Glomerular visceral epithelial cell (primary cell): ENCODE measurements at regions not wholly inside any gene's neighbourhood (a gene's known extent, or its start where the extent isn't known, plus 50 kb on each side); places are given as distances from the start of the nearest gene placed in this dataset.
A peak's percentile ranks its signal among the peaks of the same experiment; 100 is the strongest.

Experiments
- DNase-seq: peaks from one replicate; pipeline ENCODE4 v3.0.0-alpha.2; 2016; ENCODE audit errors: extremely low spot score

GRCh38 chr10:44030738-44031137 lies 354.2 kb downstream of the CXCL12 start:
- no peak for DNase-seq

- no peak for DNase-seq
Observed at GRCh38 chr10:44030132-44030531, 354.8 kb downstream of the CXCL12 start.

GRCh38 chr10:44028384-44029137 lies 356.3 kb downstream of the CXCL12 start:
- DNase-seq, result no peak

- no peak for DNase-seq
Observed at GRCh38 chr10:44024356-44025116, 360.4 kb downstream of the CXCL12 start.

- DNase-seq, result no peak
Observed at GRCh38 chr10:44023517-44023916, 361.4 kb downstream of the CXCL12 start.

GRCh38 chr10:44022203-44022602 lies 362.7 kb downstream of the CXCL12 start:
- DNase-seq, result no peak

GRCh38 chr10:44020322-44021111 lies 364.4 kb downstream of the CXCL12 start:
- DNase-seq, result no peak

GRCh38 chr10:44017483-44018145 lies 367.3 kb downstream of the CXCL12 start:
- DNase-seq, result no peak

- no peak for DNase-seq
Observed at GRCh38 chr10:44016589-44017482, 368.1 kb downstream of the CXCL12 start.

GRCh38 chr10:44015702-44016500 lies 367.2 kb upstream of the ZNF32 start:
- no peak for DNase-seq

- no peak for DNase-seq
Observed at GRCh38 chr10:44014644-44015250, 366.1 kb upstream of the ZNF32 start.

- DNase-seq, result no peak
Observed at GRCh38 chr10:44013981-44014380, 365.3 kb upstream of the ZNF32 start.

GRCh38 chr10:44012921-44013320 lies 364.2 kb upstream of the ZNF32 start:
- no peak for DNase-seq

- no peak for DNase-seq
Observed at GRCh38 chr10:44011603-44011981, 362.9 kb upstream of the ZNF32 start.

GRCh38 chr10:44010873-44011602 lies 362.4 kb upstream of the ZNF32 start:
- peak; percentile 54 for DNase-seq

- DNase-seq, result no peak
Observed at GRCh38 chr10:44009891-44010632, 361.4 kb upstream of the ZNF32 start.

GRCh38 chr10:44008917-44009709 lies 360.4 kb upstream of the ZNF32 start:
- no peak for DNase-seq
